ENCODE measurements at regions not wholly inside any gene's neighbourhood (a gene's known extent, or its start where the extent isn't known, plus 50 kb on each side); places are given as distances from the start of the nearest gene placed in this dataset.

DNA sequence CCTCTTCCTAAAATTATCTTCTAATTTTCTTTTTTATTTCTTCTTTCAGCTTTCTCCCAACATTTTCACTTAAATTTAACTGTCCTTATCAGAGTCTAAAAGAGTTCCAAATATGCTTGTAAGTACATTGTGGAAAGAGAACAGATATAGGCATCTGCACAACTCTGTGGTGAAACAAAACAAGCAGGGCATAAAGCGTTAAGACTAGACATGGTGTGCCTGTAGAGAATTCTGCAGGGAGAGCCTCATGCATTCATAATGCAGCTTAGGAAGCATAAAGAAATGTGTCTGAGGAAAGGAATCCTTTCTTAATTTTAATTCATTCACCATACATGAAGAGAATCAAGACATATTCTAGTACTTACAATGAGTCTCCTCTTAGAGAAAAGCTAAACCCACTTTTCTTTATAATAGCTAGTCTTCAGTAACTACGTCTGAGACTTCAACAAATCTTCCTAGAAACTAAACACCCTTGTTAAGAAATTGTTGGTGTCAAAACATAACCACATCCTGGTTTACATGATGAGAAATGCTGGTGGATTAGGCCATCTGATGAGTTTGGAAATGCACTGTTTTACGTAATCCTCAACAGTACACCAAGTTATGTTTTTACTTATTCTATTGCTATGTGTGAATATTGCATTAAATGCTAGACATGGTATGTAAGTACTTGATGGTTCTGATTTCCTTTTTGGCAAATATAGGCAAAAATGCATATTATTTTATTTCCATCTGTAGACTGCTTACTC, 307.8 kb upstream of the GIMD1 start:
- TF ChIP-seq, protein P1, sequence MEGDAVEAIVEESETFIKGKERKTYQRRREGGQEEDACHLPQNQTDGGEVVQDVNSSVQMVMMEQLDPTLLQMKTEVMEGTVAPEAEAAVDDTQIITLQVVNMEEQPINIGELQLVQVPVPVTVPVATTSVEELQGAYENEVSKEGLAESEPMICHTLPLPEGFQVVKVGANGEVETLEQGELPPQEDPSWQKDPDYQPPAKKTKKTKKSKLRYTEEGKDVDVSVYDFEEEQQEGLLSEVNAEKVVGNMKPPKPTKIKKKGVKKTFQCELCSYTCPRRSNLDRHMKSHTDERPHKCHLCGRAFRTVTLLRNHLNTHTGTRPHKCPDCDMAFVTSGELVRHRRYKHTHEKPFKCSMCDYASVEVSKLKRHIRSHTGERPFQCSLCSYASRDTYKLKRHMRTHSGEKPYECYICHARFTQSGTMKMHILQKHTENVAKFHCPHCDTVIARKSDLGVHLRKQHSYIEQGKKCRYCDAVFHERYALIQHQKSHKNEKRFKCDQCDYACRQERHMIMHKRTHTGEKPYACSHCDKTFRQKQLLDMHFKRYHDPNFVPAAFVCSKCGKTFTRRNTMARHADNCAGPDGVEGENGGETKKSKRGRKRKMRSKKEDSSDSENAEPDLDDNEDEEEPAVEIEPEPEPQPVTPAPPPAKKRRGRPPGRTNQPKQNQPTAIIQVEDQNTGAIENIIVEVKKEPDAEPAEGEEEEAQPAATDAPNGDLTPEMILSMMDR (IDR thresholded peaks at IDR 0.05): no peak
- Histone ChIP-seq H3K9me3 (no peaks in the 10 kb centered on the region), H3K27me3 (no peaks in the 10 kb centered on the region), H3K4me1 (no peaks in the 10 kb centered on the region), H3K27ac (no peak overlapping the region), H3K4me3 (no peak overlapping the region), H3K36me3 (no peaks in the 10 kb centered on the region)
- no peak for DNase-seq
- intact Hi-C loops (cut with DNase I): no loop called here
- ATAC-seq: peak; percentile 52

DNA sequence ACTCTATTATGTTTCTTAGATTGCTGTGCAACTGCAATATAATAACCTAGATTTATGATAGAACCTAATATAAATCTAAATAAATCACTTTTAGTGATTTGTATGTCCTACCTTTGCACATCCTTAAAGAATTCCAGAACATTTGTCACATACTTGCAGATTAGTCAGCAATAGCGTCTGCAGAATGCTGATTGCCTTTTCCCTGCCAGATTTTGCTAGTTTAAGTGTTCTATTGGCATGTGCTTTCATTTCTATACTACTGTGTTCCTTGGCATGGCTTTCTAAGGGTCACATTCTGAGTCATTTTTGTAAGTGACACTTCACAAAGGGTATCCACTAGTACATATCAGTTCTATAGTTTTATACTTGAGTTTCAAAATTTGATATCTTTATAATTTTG, 303.1 kb upstream of the GIMD1 start:
- Histone ChIP-seq H3K27me3 (no peaks in the 10 kb centered on the region), H3K4me1 (no peaks in the 10 kb centered on the region), H3K36me3 (no peaks in the 10 kb centered on the region), H3K27ac (no peak overlapping the region), H3K9me3 (no peaks in the 10 kb centered on the region), H3K4me3 (no peak overlapping the region)
- DNase-seq: no peak
- TF ChIP-seq, protein P1 (IDR thresholded peaks at IDR 0.05): no peak
- ATAC-seq: no peak
- intact Hi-C loops (cut with DNase I): no loop called here

DNA sequence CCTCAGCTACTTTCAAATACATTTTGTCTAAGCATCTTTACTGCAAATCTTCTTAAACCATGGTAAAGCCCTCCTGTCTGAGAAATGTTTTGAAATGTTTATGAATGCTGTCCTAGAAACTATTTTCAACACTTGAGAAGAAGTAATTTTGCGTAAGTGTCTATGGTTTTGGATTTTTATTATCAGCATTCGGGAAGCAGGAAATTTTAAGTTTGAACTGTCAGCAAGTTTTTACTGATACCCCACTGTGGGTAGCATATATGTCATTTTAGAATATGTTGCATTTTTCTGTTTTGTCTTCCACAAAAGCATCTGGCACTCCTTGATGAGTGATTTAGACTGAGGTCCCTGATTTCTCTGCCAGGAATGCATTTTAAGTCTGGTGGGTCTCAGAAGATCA, 302.4 kb upstream of the GIMD1 start:
- no peak for DNase-seq
- H3K27ac ChIP-seq: no peak overlapping the region
- H3K36me3 ChIP-seq: no peaks in the 10 kb centered on the region
- no peaks in the 10 kb centered on the region for H3K27me3 ChIP-seq
- H3K4me1 ChIP-seq: no peaks in the 10 kb centered on the region
- H3K9me3 ChIP-seq: no peaks in the 10 kb centered on the region
- intact Hi-C loops (cut with DNase I): no loop called here
- no peak for ATAC-seq
- H3K4me3 ChIP-seq: no peak overlapping the region
- TF ChIP-seq, protein P1 (IDR thresholded peaks at IDR 0.05): no peak

DNA sequence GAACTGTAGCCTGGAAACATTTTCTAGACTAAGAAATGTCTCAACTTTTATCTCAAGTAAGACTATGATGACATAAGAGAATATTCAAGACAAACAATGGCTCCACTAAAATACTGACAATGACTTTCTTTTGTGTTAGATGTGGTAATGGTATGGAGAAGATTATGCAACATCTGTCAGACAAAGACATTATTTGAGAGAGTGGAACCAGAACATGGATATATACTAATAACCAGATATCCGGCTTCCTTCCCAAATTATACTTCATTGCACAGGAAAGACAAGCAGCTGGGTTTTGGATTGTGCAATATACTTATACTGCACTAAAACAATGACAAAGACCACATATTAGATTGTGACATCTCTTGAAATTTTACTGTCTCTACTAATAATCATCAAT, 290.8 kb upstream of the GIMD1 start:
- Histone ChIP-seq H3K4me1 (no peaks in the 10 kb centered on the region), H3K27me3 (no peaks in the 10 kb centered on the region), H3K36me3 (no peaks in the 10 kb centered on the region), H3K9me3 (no peaks in the 10 kb centered on the region), H3K4me3 (no peak overlapping the region), H3K27ac (no peak overlapping the region)
- DNase-seq: no peak
- no peak for ATAC-seq
- intact Hi-C loops (cut with DNase I): no loop called here
- TF ChIP-seq, protein P1 (IDR thresholded peaks at IDR 0.05): no peak

DNA sequence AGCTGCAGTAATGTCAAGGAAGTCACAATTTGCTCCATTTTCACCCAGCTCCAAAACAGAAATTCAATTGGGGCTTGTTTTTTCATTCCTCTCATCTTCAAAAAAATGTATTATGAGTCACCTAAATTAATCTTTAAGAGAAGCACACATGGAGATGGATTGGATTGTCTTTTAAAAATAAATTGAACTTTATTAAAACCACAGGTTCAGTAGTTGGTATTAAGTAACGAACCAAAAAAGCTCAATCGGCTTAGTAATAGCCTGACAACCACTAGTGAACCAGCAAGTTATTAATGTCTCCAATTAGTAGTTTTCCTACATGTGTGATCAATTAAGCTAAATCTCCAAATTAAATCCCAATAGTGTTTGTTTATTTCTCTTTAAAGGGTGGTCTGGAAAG, 283.5 kb upstream of the GIMD1 start:
- Histone ChIP-seq H3K9me3 (no peaks in the 10 kb centered on the region), H3K4me1 (no peaks in the 10 kb centered on the region), H3K27me3 (no peaks in the 10 kb centered on the region), H3K4me3 (no peak overlapping the region), H3K27ac (no peak overlapping the region), H3K36me3 (no peaks in the 10 kb centered on the region)
- DNase-seq: no peak
- ATAC-seq: no peak
- TF ChIP-seq, protein P1 (IDR thresholded peaks at IDR 0.05): no peak
- intact Hi-C loops (cut with DNase I): no loop called here

DNA sequence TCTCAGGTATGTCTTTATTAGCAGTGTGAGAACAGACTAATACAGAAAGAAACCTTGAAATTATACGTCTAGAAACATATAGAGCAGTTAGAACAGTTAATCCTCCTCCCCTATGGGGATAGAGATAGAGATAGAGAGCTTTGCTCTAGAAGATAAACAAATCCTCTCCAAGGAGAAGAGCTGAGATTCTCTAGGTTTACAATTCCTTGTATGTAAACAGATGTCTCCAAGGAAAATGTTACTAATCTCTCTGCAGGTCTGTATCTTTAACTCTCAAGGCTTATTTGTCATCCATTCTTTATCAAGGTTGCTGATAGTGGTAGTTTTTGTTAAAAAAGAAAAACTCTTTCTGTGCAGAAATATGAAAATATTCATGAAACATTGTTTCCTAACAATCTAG, 282.1 kb upstream of the GIMD1 start:
- H3K27ac ChIP-seq: no peak overlapping the region
- no peaks in the 10 kb centered on the region for H3K27me3 ChIP-seq
- no peak for ATAC-seq
- no peak overlapping the region for H3K4me3 ChIP-seq
- no peaks in the 10 kb centered on the region for H3K9me3 ChIP-seq
- no peak for DNase-seq
- no peaks in the 10 kb centered on the region for H3K36me3 ChIP-seq
- H3K4me1 ChIP-seq: no peaks in the 10 kb centered on the region
- TF ChIP-seq, protein P1 (IDR thresholded peaks at IDR 0.05): no peak
- intact Hi-C loops (cut with DNase I): no loop called here

Measured in upper lobe of right lung (tissue), 1 donor.